Effector memory CD8-positive, alpha-beta T cell (primary cell): ENCODE measurements at regions not wholly inside any gene's neighbourhood (a gene's known extent, or its start where the extent isn't known, plus 50 kb on each side); places are given as distances from the start of the nearest gene placed in this dataset.
A peak's percentile ranks its signal among the peaks of the same experiment; 100 is the strongest.
"Not testable (repeated sequence)": the region's sequence is repeated elsewhere in the genome, so short reads cannot be mapped to it uniquely, and the experiment has no call there.

ENCODE experiments used
- ATAC-seq: fragments of 150-1000 bp; cut with Tn5 transposase; replicated peaks from 2 replicates; pipeline ENCODE4 v1.10.0; 2021; ENCODE audit warnings: mild to moderate bottlenecking, moderate library complexity
- DNase-seq, 3 experiments: peaks; one replicate each; pipeline ENCODE4 v3.0.0; 2021
- H3K27ac Mint-ChIP-seq, 2 donors: one replicate each; pipeline ENCODE4 v1.8.0; 2022; ENCODE audit warnings: mild to moderate bottlenecking in 2 of 2, mixed read lengths in 2 of 2, moderate library complexity in 2 of 2
- H3K27me3 Mint-ChIP-seq, 2 donors: one replicate each; pipeline ENCODE4 v1.8.0; 2022; ENCODE audit warnings: mixed read lengths in 2 of 2
- H3K36me3 Mint-ChIP-seq: one replicate; pipeline ENCODE4 v1.8.0; 2022; ENCODE audit warnings: mild to moderate bottlenecking, moderate library complexity, mixed read lengths; ENCODE audit not compliant: insufficient read depth
- H3K4me1 Mint-ChIP-seq, 2 donors: one replicate each; pipeline ENCODE4 v1.8.0; 2022; ENCODE audit warnings: low read depth in 2 of 2, mixed read lengths in 2 of 2
- H3K4me3 Mint-ChIP-seq, 2 donors: one replicate each; pipeline ENCODE4 v1.8.0; 2022; ENCODE audit warnings: mild to moderate bottlenecking in 2 of 2, mixed read lengths in 2 of 2, moderate library complexity in 2 of 2
- H3K9me3 Mint-ChIP-seq, 2 donors: one replicate each; pipeline ENCODE4 v1.8.0; 2022; ENCODE audit warnings: mixed read lengths in 2 of 2

DNA sequence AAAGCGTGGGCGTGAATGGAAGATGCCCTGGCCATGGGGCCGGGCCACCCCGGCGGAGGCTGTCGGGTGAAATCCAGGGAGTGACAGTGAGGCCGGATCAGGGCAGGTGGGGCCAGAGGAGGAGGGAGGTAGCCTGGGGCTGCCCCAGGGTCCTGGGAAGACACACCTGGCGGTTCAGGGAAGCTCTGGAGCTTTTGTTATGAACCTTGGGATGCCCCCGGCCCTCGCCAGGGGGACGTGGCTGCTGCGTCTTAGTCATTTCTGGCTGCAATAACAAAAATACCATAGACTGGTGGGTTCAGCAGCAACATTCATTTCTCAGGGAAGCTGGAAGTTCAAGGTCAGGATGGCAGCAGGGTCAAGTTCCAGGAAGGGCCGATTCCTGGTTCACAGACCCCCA is 66.3 kb downstream of the TMEM121 start:
- not testable (repeated sequence) for H3K36me3 Mint-ChIP-seq, ATAC-seq, H3K9me3 Mint-ChIP-seq, DNase-seq, H3K4me1 Mint-ChIP-seq, H3K27me3 Mint-ChIP-seq, H3K4me3 Mint-ChIP-seq, H3K27ac Mint-ChIP-seq

GRCh38 chr14:105595346-105595745 is 69.0 kb downstream of the TMEM121 start:
- H3K9me3 Mint-ChIP-seq, H3K27ac Mint-ChIP-seq, H3K4me1 Mint-ChIP-seq, DNase-seq, H3K36me3 Mint-ChIP-seq, H3K27me3 Mint-ChIP-seq, ATAC-seq, H3K4me3 Mint-ChIP-seq: not testable (repeated sequence)

- not testable (repeated sequence) for H3K27ac Mint-ChIP-seq, H3K27me3 Mint-ChIP-seq, DNase-seq, H3K36me3 Mint-ChIP-seq, H3K4me3 Mint-ChIP-seq, ATAC-seq, H3K9me3 Mint-ChIP-seq, H3K4me1 Mint-ChIP-seq
Observed at GRCh38 chr14:105596374-105596773, 70.0 kb downstream of the TMEM121 start.

DNA sequence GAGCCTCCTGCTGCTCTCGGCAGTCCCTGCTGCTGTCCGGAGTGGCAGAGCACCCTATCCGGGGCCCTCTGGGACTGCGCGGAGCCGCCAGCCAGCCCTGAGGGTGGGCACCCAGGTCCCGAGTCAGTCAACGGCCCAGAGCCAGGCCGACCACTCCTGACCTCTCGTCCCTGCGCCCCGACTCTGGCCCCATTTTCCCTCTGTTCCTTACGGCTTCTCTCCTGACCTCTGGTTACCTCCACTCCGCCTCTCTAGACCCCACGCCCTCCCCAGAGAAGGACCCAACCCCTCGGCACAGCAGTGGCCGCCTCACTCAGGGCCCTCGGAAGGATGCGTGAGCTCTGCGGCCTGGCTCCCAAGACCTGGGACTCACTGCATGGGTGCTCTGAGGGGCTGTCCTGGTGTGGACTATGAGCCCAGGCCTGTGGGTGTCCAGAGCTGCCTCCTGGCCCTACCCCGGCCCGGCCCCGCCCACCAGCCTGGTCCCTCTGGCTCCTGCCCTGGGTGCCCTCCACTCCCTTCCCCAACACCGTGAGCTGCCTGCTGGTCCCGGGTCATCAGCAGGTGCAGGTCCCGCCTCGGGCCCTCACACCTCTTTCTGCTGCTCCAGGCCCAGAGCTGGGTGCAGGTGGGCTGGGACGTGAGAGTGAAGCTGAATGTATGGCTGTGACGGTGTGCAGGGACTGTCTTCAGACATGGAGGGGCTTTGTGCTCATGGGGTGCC is 71.8 kb downstream of the TMEM121 start:
- not testable (repeated sequence) for ATAC-seq, H3K27me3 Mint-ChIP-seq, H3K27ac Mint-ChIP-seq, H3K9me3 Mint-ChIP-seq, H3K4me3 Mint-ChIP-seq, DNase-seq, H3K36me3 Mint-ChIP-seq, H3K4me1 Mint-ChIP-seq

- not testable (repeated sequence) for H3K4me1 Mint-ChIP-seq, H3K4me3 Mint-ChIP-seq, H3K36me3 Mint-ChIP-seq, H3K27me3 Mint-ChIP-seq, H3K27ac Mint-ChIP-seq, DNase-seq, H3K9me3 Mint-ChIP-seq, ATAC-seq
Observed at GRCh38 chr14:105598925-105599586, 72.7 kb downstream of the TMEM121 start.

GRCh38 chr14:105600195-105600938 is 74.0 kb downstream of the TMEM121 start:
- H3K4me1 Mint-ChIP-seq = not testable (repeated sequence)

GRCh38 chr14:105600939-105601359 is 74.6 kb downstream of the TMEM121 start:
- H3K4me3 Mint-ChIP-seq = no peak overlapping the region
- H3K4me1 Mint-ChIP-seq = no peaks in the 10 kb centered on the region
- peaks cover 0 to 9% of the 10 kb centered on the region in 2 donors for H3K27me3 Mint-ChIP-seq
- no peak overlapping the region for H3K27ac Mint-ChIP-seq
- no peaks in the 10 kb centered on the region for H3K9me3 Mint-ChIP-seq
- no peaks in the 10 kb centered on the region for H3K36me3 Mint-ChIP-seq
- ATAC-seq (no peak), DNase-seq (no peak)

More at GRCh38 chr14:105600195-105600938, 74.0 kb downstream of the TMEM121 start:
- H3K4me3 Mint-ChIP-seq, DNase-seq, H3K9me3 Mint-ChIP-seq, H3K36me3 Mint-ChIP-seq, H3K27me3 Mint-ChIP-seq, ATAC-seq, H3K27ac Mint-ChIP-seq: not testable (repeated sequence)

DNA sequence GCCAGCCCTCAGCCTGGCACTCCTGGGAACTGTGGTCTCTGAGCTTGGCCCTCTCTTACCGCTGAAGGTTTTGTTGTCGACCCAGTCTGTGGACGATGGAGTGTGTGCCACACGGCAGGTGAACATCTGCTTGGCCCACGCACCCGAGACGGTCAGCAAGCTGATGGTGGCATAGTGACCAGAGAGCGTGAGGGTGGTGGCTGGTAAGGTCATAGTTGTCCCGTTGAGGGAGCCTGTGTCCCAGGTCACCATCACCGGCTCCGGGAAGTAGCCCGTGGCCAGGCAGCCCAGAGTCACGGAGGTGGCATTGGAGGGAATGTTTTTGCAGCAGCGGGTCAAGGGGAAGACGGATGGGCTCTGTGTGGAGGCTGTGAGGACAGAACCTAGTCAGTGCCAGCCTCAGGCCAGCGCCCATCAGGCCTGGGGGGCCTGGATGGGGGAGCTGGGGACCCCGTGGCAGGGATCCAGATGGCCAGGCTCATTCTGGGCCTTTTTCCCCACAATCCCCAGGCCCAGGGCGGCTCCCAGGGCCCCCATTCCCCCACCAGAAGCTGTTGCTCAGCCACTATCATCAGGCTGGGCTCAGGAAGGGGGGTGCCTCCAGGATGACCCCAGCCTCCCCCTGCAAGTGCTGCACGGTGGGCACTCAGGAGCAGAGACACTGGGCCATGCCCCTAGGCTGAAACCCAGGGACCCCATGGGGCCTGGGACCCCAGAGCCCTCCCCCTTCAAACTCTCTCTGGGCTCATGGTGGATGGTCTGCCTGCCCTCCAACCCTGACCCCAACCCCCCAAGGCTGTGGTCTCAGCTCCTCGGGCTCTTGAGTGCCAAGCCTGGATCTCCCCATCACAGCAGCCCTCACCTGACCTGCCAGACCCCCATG is 75.2 kb downstream of the TMEM121 start:
- H3K36me3 Mint-ChIP-seq = no peaks in the 10 kb centered on the region
- no peaks in the 10 kb centered on the region for H3K9me3 Mint-ChIP-seq
- DNase-seq (no peak), ATAC-seq (no peak)
- peaks cover 0 to 11% of the 10 kb centered on the region in 2 donors for H3K27me3 Mint-ChIP-seq
- no peak overlapping the region for H3K4me3 Mint-ChIP-seq
- H3K27ac Mint-ChIP-seq = no peak overlapping the region
- no peaks in the 10 kb centered on the region for H3K4me1 Mint-ChIP-seq

GRCh38 chr14:105602243-105602750 is 75.9 kb downstream of the TMEM121 start:
- Mint-ChIP-seq H3K27me3 (peaks cover 0 to 11% of the 10 kb centered on the region in 2 donors), H3K27ac (no peak overlapping the region), H3K36me3 (no peaks in the 10 kb centered on the region), H3K4me3 (no peak overlapping the region), H3K4me1 (no peaks in the 10 kb centered on the region), H3K9me3 (no peaks in the 10 kb centered on the region)
- ATAC-seq (no peak), DNase-seq (no peak)

DNA sequence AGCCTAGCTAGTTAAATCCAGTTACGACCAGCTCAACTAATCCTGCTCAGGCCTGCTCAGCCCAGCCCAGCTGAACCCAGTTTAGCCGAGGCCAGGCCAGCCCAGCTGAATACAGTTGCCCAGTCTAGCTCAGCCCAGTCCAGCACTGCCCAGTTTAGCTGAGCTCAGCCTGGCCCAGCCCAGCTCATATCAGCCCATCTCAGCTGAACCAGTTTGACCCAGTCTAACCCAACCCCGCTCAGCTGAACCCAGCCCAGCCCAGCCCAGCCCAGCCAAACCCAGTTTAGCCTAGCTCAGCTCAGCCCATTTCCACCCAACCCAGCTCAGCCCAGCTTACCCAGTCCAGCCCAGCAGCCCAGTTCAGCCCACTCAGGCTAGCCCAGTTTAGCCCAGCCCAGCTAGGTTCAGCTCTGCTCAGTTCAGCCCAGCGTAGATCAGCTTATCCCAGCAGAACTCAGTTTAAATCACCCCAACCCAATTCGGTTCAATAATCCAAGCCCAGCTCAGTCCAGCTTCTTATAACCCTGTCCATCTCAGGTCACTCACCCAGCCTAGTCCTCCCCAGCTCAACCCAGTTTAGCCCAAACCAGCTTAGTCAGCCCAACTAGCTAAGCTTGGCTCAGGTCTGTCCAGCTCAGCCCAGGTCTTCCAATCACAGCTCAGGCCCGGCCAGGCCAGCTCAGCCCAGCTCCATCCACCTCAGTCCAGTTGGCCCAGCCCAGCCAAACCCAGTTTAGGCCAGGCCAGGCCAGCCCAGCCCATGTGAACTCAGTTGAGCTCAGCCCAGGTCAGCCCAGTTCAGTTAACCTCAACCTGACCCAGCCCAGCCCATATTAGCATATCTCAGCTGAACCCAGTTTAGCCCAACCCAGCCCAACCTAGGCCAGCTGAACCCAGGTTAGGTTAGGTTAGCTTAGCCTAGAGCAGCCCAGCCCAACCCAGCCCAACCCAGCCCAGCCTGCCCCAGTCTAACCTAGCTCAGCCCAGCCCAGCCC is 76.7 kb downstream of the TMEM121 start:
- no peak overlapping the region for H3K4me3 Mint-ChIP-seq
- no peak for DNase-seq
- H3K4me1 Mint-ChIP-seq = no peaks in the 10 kb centered on the region
- H3K27me3 Mint-ChIP-seq = peaks cover 0 to 11% of the 10 kb centered on the region in 2 donors
- no peak for ATAC-seq
- H3K9me3 Mint-ChIP-seq = no peaks in the 10 kb centered on the region
- peak overlapping the region in 1 of 2 donors; percentile 19 for H3K27ac Mint-ChIP-seq
- H3K36me3 Mint-ChIP-seq = no peaks in the 10 kb centered on the region

GRCh38 chr14:105604531-105605463 is 78.4 kb downstream of the TMEM121 start:
- not testable (repeated sequence) for H3K4me3 Mint-ChIP-seq, ATAC-seq, H3K9me3 Mint-ChIP-seq, H3K36me3 Mint-ChIP-seq, H3K27ac Mint-ChIP-seq, DNase-seq, H3K4me1 Mint-ChIP-seq
- H3K27me3 Mint-ChIP-seq = peaks cover 0 to 11% of the 10 kb centered on the region in 2 donors
